ENCODE measurements at regions not wholly inside any gene's neighbourhood (a gene's known extent, or its start where the extent isn't known, plus 50 kb on each side); places are given as distances from the start of the nearest gene placed in this dataset.

DNA sequence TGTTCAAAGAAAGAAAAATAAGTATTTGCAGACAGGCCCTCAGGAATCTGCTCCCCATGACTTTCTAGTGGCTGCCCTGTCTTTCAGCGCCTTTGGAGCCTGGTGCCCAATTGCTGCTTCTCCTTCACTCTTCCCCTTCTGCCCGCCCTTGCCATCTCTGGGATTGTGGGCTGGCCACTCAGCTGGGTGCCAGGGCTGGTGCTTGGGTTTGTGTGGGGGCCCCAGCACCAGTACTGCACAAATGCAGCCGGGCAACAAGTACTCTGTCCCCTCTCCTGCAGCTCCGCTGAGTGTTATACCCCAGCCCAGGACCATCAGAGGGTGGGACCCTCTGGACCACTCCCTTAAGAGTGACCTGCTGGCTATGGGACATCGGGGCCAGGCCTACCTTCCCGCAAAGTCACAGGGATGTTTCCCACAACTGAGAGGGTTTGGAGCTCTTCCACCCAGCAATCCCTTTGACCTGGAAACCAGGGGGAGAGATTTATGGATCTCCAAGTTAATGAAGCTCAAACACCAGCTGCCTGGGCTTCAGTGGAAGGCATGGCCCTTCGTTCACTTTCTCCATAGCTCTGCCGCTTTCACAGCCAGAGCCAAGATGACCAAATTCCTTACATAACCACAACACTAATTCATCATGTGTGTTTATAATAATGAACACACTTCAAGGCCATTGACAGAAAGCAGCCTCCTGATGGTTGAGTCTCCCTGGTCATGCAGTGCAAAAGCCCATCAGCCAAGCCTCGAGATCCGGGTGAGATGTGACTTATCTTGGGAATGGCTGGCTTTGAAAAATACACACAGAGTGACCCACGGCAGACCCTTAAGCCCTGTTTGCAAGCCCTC lies 313.9 kb upstream of the ZNF32 start:
- Histone ChIP-seq H3K4me1 (peaks cover 0 to 43% (median 18%) of the 10 kb centered on the region in 3 donors), H3K4me3 (no peak overlapping the region), H3K36me3 (no peaks in the 10 kb centered on the region), H3K9me3 (no peaks in the 10 kb centered on the region), H3K27me3 (no peaks in the 10 kb centered on the region), H3K27ac (peak overlapping the region in 1 of 4 donors; percentile 43)
- intact Hi-C loops (cut with DNase I) = no loop called here
- no peak for DNase-seq
- TF ChIP-seq POLR2A (IDR thresholded peaks at IDR 0.05) (no peak), CTCF (IDR thresholded peaks at IDR 0.05) (no peak)
- 69 to 73% methylated on average over 7 to 10 of the region's 11 CpGs for WGBS, 2 donors

- WGBS, 2 donors = 80 to 89% methylated on average over 9 to 15 of the region's 15 CpGs
- Histone ChIP-seq H3K4me3 (no peak overlapping the region), H3K9me3 (no peaks in the 10 kb centered on the region), H3K36me3 (no peaks in the 10 kb centered on the region), H3K27ac (peak overlapping the region in 2 of 4 donors; percentile 21 to 43), H3K4me1 (peaks cover 0 to 43% (median 18%) of the 10 kb centered on the region in 3 donors), H3K27me3 (no peaks in the 10 kb centered on the region)
- no peak for DNase-seq
- TF ChIP-seq POLR2A (IDR thresholded peaks at IDR 0.05) (no peak), CTCF (IDR thresholded peaks at IDR 0.05) (no peak)
- intact Hi-C loops (cut with DNase I) = no loop called here
Observed at GRCh38 chr10:43961523-43962345, 313.1 kb upstream of the ZNF32 start.

DNA sequence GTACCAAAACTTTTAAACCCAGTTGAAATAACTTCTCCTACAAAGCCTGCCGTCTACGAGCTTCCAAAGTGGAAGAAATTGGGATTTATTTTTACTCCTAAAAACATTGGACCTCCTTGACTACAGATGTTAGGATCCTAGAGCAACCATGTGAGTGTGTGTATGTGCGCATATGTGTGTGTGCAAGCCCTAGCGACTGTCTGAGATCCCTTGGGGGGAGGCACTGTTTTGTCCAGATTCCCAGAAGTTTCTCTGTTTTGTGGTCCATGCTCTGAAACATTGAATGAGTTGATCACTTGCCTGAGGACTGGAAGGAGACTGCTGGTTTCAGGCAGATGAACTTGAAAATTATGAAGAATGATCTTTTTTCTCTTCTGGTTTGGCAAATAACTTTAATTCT lies 312.3 kb upstream of the ZNF32 start:
- DNase-seq = no peak
- no peak overlapping the region for H3K4me3 ChIP-seq
- no peaks in the 10 kb centered on the region for H3K9me3 ChIP-seq
- H3K27ac ChIP-seq = no peak overlapping the region
- peaks cover 0 to 39% (median 18%) of the 10 kb centered on the region in 3 donors for H3K4me1 ChIP-seq
- intact Hi-C loops (cut with DNase I) = no loop called here
- no peaks in the 10 kb centered on the region for H3K36me3 ChIP-seq
- TF ChIP-seq CTCF (IDR thresholded peaks at IDR 0.05) (no peak), POLR2A (IDR thresholded peaks at IDR 0.05) (no peak)
- WGBS, 2 donors = 85 to 92% methylated on average over 4 of the region's 4 CpGs
- H3K27me3 ChIP-seq = no peaks in the 10 kb centered on the region

DNA sequence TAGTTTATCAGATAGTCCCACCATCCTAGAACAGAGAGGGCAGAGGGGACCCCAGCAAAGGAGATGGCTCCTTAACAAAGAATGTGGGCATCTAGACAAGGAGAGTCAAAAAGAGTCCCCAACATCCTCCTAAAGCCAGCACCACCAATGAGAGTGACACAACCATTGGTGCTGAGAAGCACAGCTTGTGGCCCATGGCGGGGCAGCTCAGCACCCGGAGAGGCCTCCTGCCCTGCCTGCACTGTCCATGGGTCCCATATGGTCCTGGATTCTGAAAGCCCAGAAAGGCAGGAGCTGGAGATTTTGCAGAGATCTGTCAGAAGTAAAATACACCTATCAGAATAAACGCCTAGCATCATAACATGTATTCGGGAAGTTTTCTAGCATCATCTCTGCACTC lies 311.8 kb upstream of the ZNF32 start:
- no peak overlapping the region for H3K27ac ChIP-seq
- TF ChIP-seq CTCF (IDR thresholded peaks at IDR 0.05) (no peak), POLR2A (IDR thresholded peaks at IDR 0.05) (no peak)
- DNase-seq = no peak
- H3K4me3 ChIP-seq = no peak overlapping the region
- intact Hi-C loops (cut with DNase I) = no loop called here
- H3K36me3 ChIP-seq = no peaks in the 10 kb centered on the region
- H3K4me1 ChIP-seq = peaks cover 0 to 34% (median 18%) of the 10 kb centered on the region in 3 donors
- H3K27me3 ChIP-seq = no peaks in the 10 kb centered on the region
- H3K9me3 ChIP-seq = no peaks in the 10 kb centered on the region
- WGBS, 2 donors = 91 to 95% methylated on average over 3 to 4 of the region's 4 CpGs

- H3K4me3 ChIP-seq = no peak overlapping the region
- peaks cover 0 to 30% (median 18%) of the 10 kb centered on the region in 3 donors for H3K4me1 ChIP-seq
- intact Hi-C loops (cut with DNase I) = no loop called here
- no peaks in the 10 kb centered on the region for H3K36me3 ChIP-seq
- no peak for DNase-seq
- no peak for TF ChIP-seq POLR2A (IDR thresholded peaks at IDR 0.05)
- no peak for TF ChIP-seq CTCF (IDR thresholded peaks at IDR 0.05)
- no peaks in the 10 kb centered on the region for H3K27me3 ChIP-seq
- H3K27ac ChIP-seq = no peak overlapping the region
- WGBS, 2 donors = 67 to 76% methylated on average over 2 of the region's 2 CpGs
- no peaks in the 10 kb centered on the region for H3K9me3 ChIP-seq
Observed at GRCh38 chr10:43960135-43960415, 311.4 kb upstream of the ZNF32 start.
